SHP77 (cell line): ENCODE measurements at regions not wholly inside any gene's neighbourhood (a gene's known extent, or its start where the extent isn't known, plus 50 kb on each side); places are given as distances from the start of the nearest gene placed in this dataset.
A peak's percentile ranks its signal among the peaks of the same experiment; 100 is the strongest.
"Not testable (repeated sequence)": the region's sequence is repeated elsewhere in the genome, so short reads cannot be mapped to it uniquely, and the experiment has no call there.

Source experiments
- DNase-seq, 2 experiments: peaks; one replicate each; lab custom pipeline; 2025; lab: John Stamatoyannopoulos, UW

DNA sequence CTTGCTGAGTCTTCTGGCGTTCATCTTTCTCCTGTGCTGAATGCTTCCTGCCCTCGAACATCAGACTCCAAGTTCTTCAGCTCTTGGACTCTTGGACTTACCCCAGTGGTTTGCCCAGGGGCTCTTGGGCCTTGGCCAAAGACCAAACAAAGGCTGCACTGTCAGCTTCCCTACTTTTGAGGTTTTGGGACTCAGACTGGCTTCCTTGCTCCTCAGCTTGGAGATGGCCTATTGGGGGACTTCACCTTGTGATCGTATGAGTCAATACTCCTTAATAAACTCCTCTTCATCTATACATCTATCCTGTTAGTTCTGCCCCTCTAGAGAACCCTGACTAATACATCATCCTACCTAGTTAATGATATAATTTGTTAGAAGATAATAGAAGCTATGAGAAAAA lies 415.4 kb downstream of the TMEM38B start:
- DNase-seq: not testable (repeated sequence)

DNA sequence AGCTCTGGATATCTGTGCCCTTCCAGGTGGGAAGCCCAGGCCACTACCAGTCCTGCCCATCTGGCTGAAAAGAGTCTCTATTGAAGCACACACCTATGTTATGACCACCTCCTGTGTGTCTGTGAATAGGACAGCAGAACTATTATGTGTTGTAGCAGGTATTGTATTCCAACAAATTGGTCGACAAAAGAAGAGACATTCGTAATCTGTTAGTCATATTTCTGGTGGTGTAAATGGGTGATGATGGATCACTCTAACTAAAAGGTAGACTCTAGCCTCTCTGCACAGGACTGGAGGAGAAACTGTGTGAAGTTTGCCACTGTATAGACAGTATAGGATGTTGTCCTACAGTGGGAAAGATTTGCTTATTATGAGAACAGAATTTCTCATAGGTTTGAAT lies 416.1 kb downstream of the TMEM38B start:
- no peak for DNase-seq

DNA sequence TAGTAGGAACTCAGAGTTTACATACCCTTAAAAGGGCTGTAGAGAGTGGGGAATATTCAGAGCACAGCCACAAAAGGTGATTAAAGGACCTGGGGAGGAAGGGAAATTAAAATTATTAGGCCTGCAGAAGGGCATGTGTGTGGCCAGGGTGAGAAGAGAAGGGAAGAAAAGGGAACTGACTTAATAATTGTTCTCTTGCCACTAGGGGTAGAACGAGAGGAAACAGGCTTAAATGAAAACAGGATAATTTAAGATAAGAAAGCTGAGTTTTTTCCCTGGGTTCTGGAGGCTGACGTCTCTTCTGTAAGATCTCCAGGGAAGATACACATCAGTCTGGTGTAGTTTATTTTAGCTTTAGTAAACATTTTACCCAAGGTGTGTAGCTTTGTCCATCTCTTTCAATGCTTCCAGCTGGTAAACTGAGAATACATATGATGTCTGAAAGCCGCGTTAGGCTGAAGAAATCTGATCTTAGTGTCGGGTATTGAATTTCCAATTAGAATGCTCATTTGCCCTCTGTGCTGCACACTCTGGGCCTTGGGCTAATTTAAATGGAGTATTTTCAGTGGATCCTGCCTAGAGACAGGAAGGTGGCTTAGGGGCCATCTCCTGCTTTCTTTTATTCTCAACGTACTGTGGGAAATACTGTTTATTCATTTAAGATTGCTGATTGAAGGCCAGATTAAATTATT lies 416.8 kb downstream of the TMEM38B start:
- DNase-seq: no peak

DNA sequence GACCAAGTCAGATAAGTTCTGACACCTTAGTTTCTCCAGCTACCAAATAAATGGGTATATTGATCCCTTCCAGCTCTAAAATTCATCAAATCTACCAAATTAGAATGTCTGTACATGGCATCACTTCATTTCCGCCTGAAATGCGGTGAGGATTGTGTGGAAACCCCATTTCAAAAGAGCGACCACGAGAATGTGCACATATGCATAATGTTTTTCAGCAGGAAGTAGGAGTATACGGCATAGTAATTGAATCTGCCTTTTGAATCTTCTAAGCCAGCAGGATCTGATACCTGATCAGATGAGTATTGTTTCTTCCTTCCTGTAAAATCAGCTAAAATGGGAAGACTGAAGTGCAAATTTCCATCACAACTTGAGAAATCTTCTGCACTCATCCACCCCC lies 418.6 kb downstream of the TMEM38B start:
- DNase-seq: no peak

DNA sequence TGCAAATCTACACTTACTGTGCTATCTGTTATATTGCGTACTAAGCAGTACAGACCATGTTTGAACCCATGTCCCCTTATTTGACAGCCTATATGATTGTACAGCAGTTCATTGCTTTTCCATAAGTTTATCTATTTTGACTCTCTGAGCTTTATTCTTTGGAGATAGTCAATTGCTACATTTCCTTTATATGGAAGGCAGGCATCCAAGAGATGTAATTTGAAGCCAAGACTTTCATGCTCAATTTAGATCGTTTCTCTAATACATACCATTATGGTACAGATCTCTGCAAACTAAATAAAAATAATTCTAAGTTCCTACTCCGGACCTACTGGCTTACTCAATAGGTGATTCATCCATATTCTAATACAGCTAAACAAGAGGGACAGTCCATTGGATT lies 424.8 kb downstream of the TMEM38B start:
- DNase-seq: no peak

DNA sequence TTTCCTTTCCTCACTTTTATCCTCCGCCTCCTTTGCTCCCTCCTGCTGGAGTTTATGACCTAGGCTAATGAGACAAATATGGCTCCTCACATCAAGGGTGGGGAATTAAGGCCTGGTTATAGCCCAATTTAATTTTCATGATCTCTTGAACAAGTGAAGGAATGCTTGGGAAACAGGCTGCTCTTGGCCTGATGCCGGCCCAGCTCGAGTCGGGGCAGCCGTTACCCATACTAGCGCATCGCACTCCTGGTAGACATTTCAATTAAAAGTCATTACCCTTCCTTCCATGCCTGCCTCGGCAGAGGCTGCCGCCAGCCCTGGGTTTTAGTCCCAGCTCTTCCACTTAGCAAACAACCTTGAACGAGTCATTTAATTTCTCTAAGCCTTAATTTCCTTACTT lies 425.7 kb downstream of the TMEM38B start:
- DNase-seq: no peak

DNA sequence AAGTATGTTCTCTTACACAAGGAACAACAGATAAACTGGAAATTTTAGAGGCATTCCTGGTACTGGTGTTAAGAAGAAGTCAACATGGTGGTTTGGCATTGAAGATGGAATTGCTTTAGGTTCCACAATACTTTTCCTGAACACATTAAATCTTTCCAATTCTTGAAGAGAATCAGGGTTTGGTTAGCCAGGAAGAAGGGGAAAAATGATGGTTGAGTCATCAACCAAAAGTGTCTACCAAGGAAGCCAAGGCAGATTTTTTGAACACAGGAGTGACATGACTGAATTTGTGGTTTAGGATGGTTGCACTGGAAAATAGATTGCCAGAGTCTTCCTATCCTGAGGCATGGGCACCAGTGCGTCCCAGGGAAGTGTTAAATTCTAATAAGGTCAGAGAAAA lies 433.4 kb downstream of the TMEM38B start:
- DNase-seq: no peak

DNA sequence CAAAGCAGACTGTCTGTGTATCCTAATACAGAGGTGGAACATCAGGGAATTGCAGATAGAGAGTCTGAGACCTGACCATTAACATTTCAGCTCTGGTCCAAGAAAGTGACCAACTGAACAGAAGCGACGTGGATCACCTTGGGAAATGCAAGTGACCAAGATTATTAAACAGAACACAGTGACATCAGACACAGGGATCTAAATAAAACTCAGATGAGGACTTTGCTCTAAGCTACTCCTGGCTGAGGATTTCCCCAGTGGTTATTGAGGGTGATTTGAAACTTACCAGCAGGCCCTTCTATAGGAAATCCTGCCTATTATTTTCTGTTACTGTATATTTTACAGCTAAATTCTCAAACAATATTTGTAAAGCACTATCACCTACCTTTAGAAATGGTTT lies 436.0 kb downstream of the TMEM38B start:
- DNase-seq: no peak

DNA sequence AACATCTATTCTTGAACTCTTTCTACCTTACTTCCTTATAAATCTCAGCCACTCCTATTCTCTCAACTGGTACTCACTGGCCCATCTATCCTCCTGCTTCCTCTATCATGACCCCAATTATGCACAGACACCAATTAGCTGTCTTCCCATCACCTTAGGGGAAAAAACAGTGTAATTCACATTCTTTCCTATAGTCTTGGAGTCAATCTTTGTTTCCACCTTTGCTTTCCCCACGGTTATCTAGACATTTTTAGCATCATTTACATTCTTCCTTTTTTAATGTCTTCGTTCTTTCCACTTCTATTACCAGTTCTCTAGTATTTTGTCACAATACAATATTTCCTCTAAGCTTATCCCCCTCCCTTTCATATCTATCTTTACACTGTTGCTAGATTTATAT lies 449.4 kb downstream of the TMEM38B start:
- no peak for DNase-seq

DNA sequence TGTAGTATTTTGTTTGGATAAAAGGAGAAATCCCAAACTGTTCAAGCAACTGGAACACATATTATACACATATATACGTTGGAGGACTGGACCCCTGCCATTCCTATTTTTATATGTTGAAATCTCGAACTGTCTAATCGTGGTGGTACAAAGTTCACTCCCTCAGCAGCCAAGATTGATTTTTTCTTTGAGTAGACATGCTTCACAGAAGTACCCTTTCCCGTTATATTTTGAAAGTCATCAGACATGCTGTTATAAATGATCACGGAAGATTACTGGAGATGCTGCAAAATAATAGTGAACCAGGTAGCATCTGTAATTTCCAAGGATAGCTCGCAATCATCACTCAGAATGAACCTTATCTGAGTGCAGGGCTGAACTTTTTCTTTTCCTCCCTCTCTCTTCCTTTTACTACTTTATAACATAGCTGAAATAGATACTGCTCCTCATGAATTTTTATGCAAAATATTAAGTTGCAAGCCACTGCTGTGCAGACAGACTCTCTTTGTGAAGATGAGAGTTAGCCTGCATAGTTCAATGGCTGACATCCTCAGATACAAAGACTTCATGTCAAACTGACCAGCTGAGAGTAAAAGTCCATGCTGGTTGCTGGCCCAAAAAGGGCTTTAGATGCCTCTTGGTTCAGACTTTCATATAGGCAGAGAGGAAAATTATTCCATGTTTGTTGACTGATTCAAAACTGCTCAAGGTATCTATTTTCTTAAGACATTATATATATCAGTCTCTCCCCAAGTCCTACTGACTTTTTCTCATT lies 451.9 kb downstream of the TMEM38B start:
- DNase-seq: no peak

DNA sequence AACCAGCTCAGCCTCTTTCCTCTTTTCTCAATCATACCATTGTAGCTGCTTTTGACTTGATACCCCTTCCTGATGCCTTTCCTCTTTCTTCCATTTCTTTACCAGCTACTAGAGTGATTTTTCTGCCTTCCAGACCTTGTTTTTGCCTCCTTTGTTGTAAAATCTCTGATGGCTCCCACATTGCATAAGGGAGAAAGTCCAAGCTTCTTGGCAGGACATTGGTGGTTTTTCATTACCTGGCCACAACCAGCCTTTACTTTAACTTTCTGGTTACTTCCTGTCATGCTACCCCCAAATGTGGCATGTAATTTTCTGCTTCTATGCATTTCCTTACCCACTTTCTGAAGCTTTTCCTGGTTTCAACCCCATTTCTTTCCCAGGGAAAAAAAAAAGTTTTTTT lies 452.5 kb downstream of the TMEM38B start:
- no peak for DNase-seq

DNA sequence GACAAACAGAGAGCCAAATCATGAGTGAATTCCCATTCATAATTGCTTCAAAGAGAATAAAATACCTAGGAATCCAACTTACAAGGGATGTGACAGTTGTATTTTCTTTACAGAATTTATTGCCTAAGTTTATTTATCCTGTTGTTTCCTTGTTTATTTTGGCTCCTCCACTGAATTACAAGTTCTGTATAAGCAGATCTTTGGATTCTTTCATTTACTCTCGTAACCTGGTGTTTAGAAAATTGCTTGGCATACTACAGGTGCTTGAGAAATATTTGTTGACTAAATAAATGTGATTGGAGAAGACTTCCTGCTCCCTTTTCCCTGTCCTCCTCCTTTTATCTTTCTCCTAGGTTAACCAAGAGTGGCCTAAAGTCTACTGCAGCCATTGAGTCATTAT lies 455.6 kb downstream of the TMEM38B start:
- no peak for DNase-seq

DNA sequence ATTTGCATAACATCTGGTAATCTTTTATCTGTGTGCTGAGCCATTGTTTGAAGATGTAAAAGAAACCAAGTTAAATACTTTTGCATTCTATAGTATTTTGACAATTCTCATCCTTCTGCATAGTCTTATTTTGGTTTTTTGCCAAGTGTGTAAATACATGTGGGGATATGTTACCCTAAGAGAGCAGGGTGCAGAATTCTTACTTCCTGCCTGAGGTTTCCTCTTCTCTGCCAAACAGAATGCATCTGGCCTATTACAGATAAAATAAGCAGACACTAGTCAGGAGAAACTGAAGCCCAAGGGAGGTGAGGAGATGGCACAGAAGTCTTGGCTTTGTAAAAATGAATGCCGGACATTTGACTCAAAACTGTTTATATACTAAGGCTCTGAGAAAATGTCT lies 462.1 kb downstream of the TMEM38B start:
- no peak for DNase-seq

DNA sequence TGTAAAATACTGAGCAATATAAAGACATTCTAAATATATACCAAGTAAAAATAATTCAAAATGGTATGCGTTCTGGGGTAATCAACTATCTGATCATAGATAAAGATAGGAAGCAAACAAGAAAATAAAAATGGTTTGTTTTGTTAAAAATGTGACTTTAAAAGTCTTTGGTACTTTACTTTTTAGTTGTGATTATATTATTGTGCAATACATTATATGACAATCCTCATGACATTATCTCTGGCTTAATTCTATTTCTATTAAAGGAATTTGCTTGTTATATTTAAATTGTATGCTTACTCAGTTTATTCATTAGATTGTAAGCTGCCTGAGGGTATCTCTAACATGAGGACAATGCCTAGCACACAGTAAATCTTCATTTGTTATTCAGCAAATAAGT lies 477.9 kb downstream of the TMEM38B start:
- DNase-seq: no peak

DNA sequence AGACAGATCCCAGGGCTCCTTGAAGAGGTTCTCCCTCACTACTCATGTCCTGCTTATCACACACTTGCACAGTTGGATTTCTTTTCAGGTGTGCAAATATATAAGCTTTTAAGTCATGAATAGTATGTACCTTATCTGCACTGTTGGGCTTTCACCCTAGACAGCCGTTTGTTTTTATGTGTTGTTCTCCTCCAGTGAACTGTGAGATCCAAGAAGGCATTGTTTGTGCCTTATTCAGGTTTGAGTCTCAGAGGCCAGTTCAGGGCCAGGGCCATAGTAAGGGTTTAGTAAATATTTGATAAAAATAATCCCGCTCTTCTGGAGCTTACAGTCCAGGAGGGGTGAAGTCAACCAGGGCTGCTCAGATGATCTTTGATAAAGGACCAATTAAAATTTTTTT lies 480.0 kb downstream of the TMEM38B start:
- no peak for DNase-seq

DNA sequence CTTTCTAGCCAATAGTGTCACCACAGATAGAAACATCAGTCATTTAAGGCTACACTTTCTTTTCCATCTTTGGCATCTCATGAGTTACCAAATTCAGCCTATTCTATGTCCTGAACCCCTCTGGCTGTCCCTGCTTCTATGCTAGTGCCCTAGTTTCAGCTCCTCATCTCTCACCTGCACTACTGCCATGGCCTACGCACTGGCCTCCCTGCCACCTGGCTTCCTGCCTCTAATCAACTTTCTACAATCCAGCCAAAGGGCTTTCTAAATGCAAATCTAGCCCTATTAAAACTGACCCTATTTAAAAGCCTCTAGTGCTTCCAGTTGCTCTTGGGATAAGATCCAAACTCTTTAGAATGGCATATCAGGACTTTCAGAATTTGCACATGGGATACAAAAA lies 482.9 kb downstream of the TMEM38B start:
- DNase-seq: no peak

DNA sequence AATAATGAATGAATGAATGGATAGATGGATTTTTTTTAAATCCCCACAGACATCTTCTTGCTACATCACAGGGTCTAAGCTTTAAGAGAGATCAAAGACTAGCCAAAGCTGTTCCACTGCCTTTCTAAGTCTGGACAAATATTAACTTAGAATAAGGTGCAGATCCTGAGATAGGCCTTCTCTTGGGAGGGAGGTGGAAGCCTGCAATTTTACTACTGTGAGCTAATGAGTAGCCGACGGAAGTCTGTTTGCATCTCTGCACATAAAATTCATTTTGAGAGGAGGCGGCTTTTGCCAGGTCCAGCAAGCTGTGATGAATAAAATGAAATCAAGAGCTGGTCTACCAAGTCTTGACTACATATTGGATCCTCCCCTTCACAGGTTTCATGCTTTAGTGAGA lies 484.9 kb downstream of the TMEM38B start:
- DNase-seq: no peak

DNA sequence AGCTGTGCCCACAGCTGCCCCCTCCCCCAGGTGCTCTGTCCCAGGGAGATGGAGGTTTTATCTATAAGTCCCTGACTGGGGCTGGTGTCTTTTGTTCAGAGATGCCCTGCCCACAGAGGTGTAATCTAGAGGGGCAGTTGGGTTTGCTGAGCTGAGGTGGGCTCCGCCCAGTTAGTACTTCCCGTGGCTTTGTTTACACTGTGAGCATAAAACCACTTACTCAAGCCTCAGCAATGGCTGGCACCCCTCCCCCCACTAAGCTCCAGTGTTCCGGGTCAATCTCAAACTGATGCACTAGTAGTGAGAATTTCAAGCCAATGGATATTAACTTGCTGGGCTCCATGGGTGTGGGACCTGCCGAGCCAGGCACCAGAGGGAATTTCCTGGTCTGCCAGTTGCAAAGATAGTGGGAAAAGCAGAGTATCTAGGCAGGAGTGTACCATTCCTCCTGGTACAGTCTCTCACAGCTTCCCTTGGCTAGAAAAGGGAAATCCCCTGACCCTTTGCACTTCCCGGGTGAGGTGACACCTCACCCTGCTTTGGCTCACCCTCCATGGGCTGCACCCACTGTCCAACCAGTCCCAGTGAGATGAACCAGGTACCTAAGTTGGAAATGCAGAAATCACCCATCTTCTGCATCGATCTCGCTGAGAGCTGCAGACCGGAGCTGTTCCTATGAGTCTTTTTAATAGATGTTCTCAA lies 509.6 kb downstream of the TMEM38B start:
- peak in 1 of 2 experiments; percentile 8 for DNase-seq

DNA sequence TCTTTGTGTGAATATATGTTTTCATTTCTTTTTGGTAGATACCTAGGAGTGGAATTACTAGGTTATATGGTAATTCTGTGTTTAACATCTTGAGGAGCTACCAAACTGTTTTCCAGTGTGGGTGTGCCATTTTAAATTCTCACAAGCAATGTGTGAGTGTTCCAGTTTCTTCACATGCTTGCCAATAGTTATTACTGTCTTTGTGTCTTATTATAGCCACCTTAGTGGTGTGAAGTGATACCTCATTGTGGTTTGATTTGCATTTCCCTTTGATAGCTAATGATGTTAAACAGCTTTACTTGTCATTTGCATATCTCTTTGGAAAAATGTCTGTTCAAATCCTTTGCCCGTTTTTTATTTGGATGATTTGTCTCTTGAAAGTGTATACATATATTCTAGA lies 513.0 kb downstream of the TMEM38B start:
- DNase-seq: no peak

DNA sequence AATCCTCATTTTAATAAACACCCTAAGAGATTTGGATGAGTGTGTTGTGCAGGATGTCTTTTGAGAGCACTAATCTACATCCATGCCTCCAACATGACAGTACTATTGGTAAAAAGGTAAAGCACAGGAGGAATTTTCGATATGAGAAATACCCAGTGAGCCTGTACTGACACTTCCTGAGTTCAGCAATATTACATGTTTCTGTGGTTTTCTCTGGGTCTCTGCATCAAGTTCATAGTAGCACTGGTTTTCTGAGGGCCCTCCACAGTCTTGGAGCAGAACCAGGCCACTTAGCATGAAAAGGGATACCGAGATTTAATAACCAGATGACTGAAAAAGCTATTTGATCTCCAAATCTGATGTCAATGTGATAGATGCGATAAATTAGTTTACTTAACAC lies 524.1 kb downstream of the TMEM38B start:
- no peak for DNase-seq

DNA sequence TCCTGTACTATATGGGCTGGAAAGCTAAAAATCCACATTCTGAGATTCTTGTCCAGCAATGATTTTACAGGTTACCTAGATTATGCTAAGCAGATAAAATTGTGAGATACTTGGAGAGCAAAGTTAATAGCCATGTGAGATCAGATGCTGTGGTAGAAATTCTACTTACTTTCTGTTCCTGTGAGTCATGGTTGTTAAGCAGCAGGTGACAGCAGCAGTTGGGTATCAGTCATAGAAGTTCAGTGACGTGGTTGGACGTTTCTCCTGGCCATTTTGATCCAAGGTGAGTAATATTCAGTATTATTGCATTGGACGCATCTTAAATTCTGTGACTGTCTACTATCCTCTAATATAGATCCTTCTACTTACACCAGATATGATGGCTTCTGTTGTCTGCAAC lies 524.5 kb downstream of the TMEM38B start:
- no peak for DNase-seq

DNA sequence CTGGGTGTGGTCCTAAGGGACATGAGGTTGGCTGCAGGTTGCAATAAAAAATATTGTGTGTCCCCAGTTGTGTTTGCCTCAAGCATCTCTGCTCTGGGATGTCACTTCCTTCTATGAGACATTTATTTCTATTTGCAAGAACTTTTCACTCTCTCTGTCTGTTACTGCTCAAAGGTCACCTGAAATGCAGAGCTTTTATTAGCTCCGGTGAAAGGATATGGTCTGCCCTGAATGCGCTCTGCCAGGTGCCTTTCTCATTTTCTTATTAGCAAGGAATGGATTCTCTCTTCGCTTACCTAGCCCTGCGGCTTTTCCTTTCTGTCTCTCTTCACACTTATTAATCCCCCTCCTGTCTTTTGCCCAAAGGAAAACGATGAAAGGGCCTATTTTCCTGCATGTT lies 526.1 kb downstream of the TMEM38B start:
- DNase-seq: no peak

DNA sequence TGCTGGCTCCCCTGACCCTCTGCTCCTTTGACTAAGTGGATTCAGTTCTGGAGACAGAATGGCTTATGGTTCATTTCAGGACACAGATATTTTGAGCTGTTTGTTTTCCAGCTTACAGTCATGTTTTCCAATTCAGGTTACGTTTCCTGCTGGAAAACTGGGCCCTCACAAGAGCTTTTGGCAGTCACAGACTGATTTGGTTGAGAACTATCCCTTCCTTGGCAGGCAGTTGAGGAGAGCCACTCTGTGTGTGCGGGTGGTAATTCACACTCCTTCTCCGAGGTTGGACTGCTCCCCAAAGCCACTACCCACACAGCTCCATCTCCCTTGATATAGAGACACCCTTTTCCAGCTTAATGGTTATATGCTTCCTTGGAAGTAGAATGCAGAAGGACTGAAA lies 534.5 kb downstream of the TMEM38B start:
- no peak for DNase-seq
